ENCODE measurements at regions not wholly inside any gene's neighbourhood (a gene's known extent, or its start where the extent isn't known, plus 50 kb on each side); places are given as distances from the start of the nearest gene placed in this dataset.

DNA sequence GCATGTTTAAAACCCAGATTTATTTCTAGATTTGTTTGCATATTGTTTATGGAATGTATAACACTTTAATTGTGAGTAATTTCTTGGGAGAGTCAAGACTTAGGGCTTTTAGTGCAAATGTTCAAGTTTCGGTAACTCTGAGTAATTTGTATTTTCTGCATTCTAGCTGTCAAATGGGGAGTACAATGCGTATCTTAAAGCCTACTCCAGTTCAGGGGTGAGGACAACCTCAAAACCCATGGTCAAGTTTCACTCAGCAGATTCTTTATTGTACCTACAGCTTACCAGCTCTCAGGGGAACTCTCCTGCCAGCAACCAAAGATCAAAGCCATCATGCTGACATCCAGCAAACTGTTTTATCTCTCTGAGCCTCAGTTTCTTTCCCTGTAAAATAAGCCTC lies 458.6 kb upstream of the JARID2 start:
- TF ChIP-seq, protein P1, sequence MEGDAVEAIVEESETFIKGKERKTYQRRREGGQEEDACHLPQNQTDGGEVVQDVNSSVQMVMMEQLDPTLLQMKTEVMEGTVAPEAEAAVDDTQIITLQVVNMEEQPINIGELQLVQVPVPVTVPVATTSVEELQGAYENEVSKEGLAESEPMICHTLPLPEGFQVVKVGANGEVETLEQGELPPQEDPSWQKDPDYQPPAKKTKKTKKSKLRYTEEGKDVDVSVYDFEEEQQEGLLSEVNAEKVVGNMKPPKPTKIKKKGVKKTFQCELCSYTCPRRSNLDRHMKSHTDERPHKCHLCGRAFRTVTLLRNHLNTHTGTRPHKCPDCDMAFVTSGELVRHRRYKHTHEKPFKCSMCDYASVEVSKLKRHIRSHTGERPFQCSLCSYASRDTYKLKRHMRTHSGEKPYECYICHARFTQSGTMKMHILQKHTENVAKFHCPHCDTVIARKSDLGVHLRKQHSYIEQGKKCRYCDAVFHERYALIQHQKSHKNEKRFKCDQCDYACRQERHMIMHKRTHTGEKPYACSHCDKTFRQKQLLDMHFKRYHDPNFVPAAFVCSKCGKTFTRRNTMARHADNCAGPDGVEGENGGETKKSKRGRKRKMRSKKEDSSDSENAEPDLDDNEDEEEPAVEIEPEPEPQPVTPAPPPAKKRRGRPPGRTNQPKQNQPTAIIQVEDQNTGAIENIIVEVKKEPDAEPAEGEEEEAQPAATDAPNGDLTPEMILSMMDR (IDR thresholded peaks at IDR 0.05): no peak
- TF ChIP-seq POLR2AphosphoS5 (IDR thresholded peaks at IDR 0.05): no peak
- no peak for TF ChIP-seq POLR2A (IDR thresholded peaks at IDR 0.05; ENCODE audit: low read depth)
